ENCODE measurements at regions not wholly inside any gene's neighbourhood (a gene's known extent, or its start where the extent isn't known, plus 50 kb on each side); places are given as distances from the start of the nearest gene placed in this dataset.

- no peak for DNase-seq (ENCODE audit: low read depth)
These were observed 178.1 kb downstream of the FGF1 start for GRCh38 chr5:142507531-142508372.

GRCh38 chr5:142506756-142507155 is 179.1 kb downstream of the FGF1 start:
- DNase-seq (ENCODE audit: low read depth): no peak

GRCh38 chr5:142506046-142506445 is 179.8 kb downstream of the FGF1 start:
- DNase-seq (ENCODE audit: low read depth): no peak

- no peak for DNase-seq (ENCODE audit: low read depth)
These were observed 177.1 kb upstream of the SPRY4 start for GRCh38 chr5:142501890-142502289.

GRCh38 chr5:142500227-142500905 is 175.5 kb upstream of the SPRY4 start:
- DNase-seq (ENCODE audit: low read depth): no peak

- DNase-seq (ENCODE audit: low read depth): no peak
These were observed 174.9 kb upstream of the SPRY4 start for GRCh38 chr5:142499591-142500226.

GRCh38 chr5:142498298-142498697 is 173.5 kb upstream of the SPRY4 start:
- no peak for DNase-seq (ENCODE audit: low read depth)

- DNase-seq (ENCODE audit: low read depth): no peak
These were observed 170.7 kb upstream of the SPRY4 start for GRCh38 chr5:142495531-142495930.

GRCh38 chr5:142493875-142494518 is 169.2 kb upstream of the SPRY4 start:
- DNase-seq (ENCODE audit: low read depth): no peak

GRCh38 chr5:142492781-142493281 is 168.0 kb upstream of the SPRY4 start:
- DNase-seq (ENCODE audit: low read depth): no peak

GRCh38 chr5:142491679-142492078 is 166.9 kb upstream of the SPRY4 start:
- no peak for DNase-seq (ENCODE audit: low read depth)

- no peak for DNase-seq (ENCODE audit: low read depth)
These were observed 166.4 kb upstream of the SPRY4 start for GRCh38 chr5:142491270-142491669.

- DNase-seq (ENCODE audit: low read depth): no peak
These were observed 161.8 kb upstream of the SPRY4 start for GRCh38 chr5:142486581-142486980.

GRCh38 chr5:142486020-142486419 is 161.2 kb upstream of the SPRY4 start:
- DNase-seq (ENCODE audit: low read depth): no peak

- DNase-seq (ENCODE audit: low read depth): no peak
These were observed 160.1 kb upstream of the SPRY4 start for GRCh38 chr5:142484821-142485387.

- no peak for DNase-seq (ENCODE audit: low read depth)
These were observed 157.4 kb upstream of the SPRY4 start for GRCh38 chr5:142482207-142482606.

GRCh38 chr5:142481410-142481809 is 156.6 kb upstream of the SPRY4 start:
- no peak for DNase-seq (ENCODE audit: low read depth)

GRCh38 chr5:142479854-142480519 is 155.2 kb upstream of the SPRY4 start:
- no peak for DNase-seq (ENCODE audit: low read depth)

- DNase-seq (ENCODE audit: low read depth): no peak
These were observed 154.3 kb upstream of the SPRY4 start for GRCh38 chr5:142479150-142479549.

GRCh38 chr5:142478113-142478512 is 153.3 kb upstream of the SPRY4 start:
- DNase-seq (ENCODE audit: low read depth): no peak

- DNase-seq (ENCODE audit: low read depth): no peak
These were observed 150.3 kb upstream of the SPRY4 start for GRCh38 chr5:142475102-142475513.

Data from activated gamma-delta T cell treated with anti-CD3 and anti-CD28 coated beads, Interleukin-2, amount 50 U/mL, for 16 hours (primary cell).